Omental fat pad (tissue), 3 donors: ENCODE measurements at regions not wholly inside any gene's neighbourhood (a gene's known extent, or its start where the extent isn't known, plus 50 kb on each side); places are given as distances from the start of the nearest gene placed in this dataset.
"Not testable (repeated sequence)": the region's sequence is repeated elsewhere in the genome, so short reads cannot be mapped to it uniquely, and the experiment has no call there.

Experiments used
- ATAC-seq: fragments of 150-250 bp; one replicate; pipeline ENCODE4 v1.9.1; 2016; ENCODE audit warnings: mild to moderate bottlenecking, moderate library complexity; ENCODE audit not compliant: low FRiP score
- DNase-seq: peaks from one replicate; pipeline ENCODE4 v3.0.0-alpha.2; 2019; ENCODE audit warnings: low spot score
- CTCF ChIP-seq, 3 donors: fragments of 450-650 bp; IDR thresholded peaks; one replicate each; pipeline ENCODE4 v1.5.1; 2016 to 2017; ENCODE audit warnings: antibody characterized with exemption in 3 of 3, mild to moderate bottlenecking in 3 of 3, moderate library complexity in 2 of 3

GRCh38 chr10:3654496-3654895 lies 130.5 kb downstream of the KLF6 start:
- ATAC-seq (no peak), DNase-seq (no peak)
- no peak for TF ChIP-seq CTCF (IDR thresholded peaks at IDR 0.05)

- not testable (repeated sequence) for ATAC-seq
Observed at GRCh38 chr10:3653303-3653702, 131.7 kb downstream of the KLF6 start.

GRCh38 chr10:3652886-3653285 lies 132.1 kb downstream of the KLF6 start:
- DNase-seq (no peak), ATAC-seq (no peak)
- TF ChIP-seq CTCF (IDR thresholded peaks at IDR 0.05) = no peak

More at GRCh38 chr10:3653303-3653702, 131.7 kb downstream of the KLF6 start:
- DNase-seq = not testable (repeated sequence)

- no peak for TF ChIP-seq CTCF (IDR thresholded peaks at IDR 0.05)
- no peak for DNase-seq
- ATAC-seq = no peak
Observed at GRCh38 chr10:3651969-3652653, 132.9 kb downstream of the KLF6 start.

GRCh38 chr10:3648576-3648975 lies 136.4 kb downstream of the KLF6 start:
- ATAC-seq (no peak), DNase-seq (no peak)
- no peak for TF ChIP-seq CTCF (IDR thresholded peaks at IDR 0.05)

GRCh38 chr10:3648170-3648569 lies 136.8 kb downstream of the KLF6 start:
- TF ChIP-seq CTCF (IDR thresholded peaks at IDR 0.05) = no peak
- ATAC-seq (no peak), DNase-seq (no peak)

GRCh38 chr10:3647074-3647473 lies 137.9 kb downstream of the KLF6 start:
- TF ChIP-seq CTCF (IDR thresholded peaks at IDR 0.05) = no peak
- no peak for ATAC-seq
- DNase-seq = no peak
